ENCODE measurements at regions not wholly inside any gene's neighbourhood (a gene's known extent, or its start where the extent isn't known, plus 50 kb on each side); places are given as distances from the start of the nearest gene placed in this dataset.
A peak's percentile ranks its signal among the peaks of the same experiment; 100 is the strongest.

- H2AFZ ChIP-seq (ENCODE audit: low read depth, low read length), result no peak overlapping the region
- CTCF ChIA-PET, result no interaction called here
- DNase-seq (ENCODE audit: low read depth, low spot score), result peak; percentile 16
- no peaks in the 10 kb centered on the region for H3K27me3 ChIP-seq (ENCODE audit: control insufficient read depth in 2 of 2, insufficient read depth in 2 of 2, low read length in 2 of 2)
- no peak overlapping the region for H3K4me2 ChIP-seq (ENCODE audit: insufficient read depth, low read length)
- intact Hi-C loops (cut with micrococcal nuclease), result no loop called here
- FAIRE-seq, result no peak
- no peaks in the 10 kb centered on the region for H3K9me1 ChIP-seq (replicated peaks; ENCODE audit: control insufficient read depth, extremely low read depth, insufficient read depth, low read length)
- H3K4me1 ChIP-seq (ENCODE audit: control insufficient read depth, extremely low read depth, insufficient read depth, low read length), result peaks cover 15% of the 10 kb centered on the region
- dilution Hi-C loops (cut with MboI; ENCODE audit: extremely low pct_ligation_motif_present, low sequenced_read_pairs), result no loop called here
- no peak overlapping the region for H3K27ac ChIP-seq (ENCODE audit: insufficient read depth, low read depth, low read length)
- TF ChIP-seq POLR2A (IDR thresholded peaks at IDR 0.05; ENCODE audit: low read depth, low read length) (no peak), CTCF (IDR thresholded peaks at IDR 0.05; ENCODE audit: extremely low read depth in 1 of 2, insufficient read depth in 1 of 2, low read depth in 1 of 2, low read length in 2 of 2) (no peak), GATA2 (IDR thresholded peaks at IDR 0.05; ENCODE audit: insufficient read depth, insufficient read length, low read depth, low read length) (no peak), FOS (IDR thresholded peaks at IDR 0.05; ENCODE audit: borderline replicate concordance, insufficient read depth, low read length) (no peak), POLR2AphosphoS5 (IDR thresholded peaks at IDR 0.05; ENCODE audit: insufficient read depth, low read depth, low read length) (no peak), MYC (IDR thresholded peaks at IDR 0.05; ENCODE audit: low read depth, low read length) (no peak), JUN (IDR thresholded peaks at IDR 0.05; ENCODE audit: borderline replicate concordance, insufficient read depth, insufficient read length, low read depth) (no peak), EZH2 (IDR thresholded peaks at IDR 0.05; ENCODE audit: borderline replicate concordance, low read depth, low read length, severe bottlenecking) (no peak)
- POLR2A ChIA-PET, result no interaction called here
- no peaks in the 10 kb centered on the region for H4K20me1 ChIP-seq (replicated peaks; ENCODE audit: control insufficient read depth, extremely low read depth, insufficient read depth, low read length)
- H3K36me3 ChIP-seq (ENCODE audit: control insufficient read depth in 2 of 2, extremely low read depth in 1 of 2, insufficient read depth in 2 of 2, low read length in 2 of 2), result no peaks in the 10 kb centered on the region
- no peaks in the 10 kb centered on the region for H3K9me3 ChIP-seq (replicated peaks; ENCODE audit: control insufficient read depth, insufficient read depth, low read length)
- no peaks in the 10 kb centered on the region for H3K79me2 ChIP-seq (ENCODE audit: control insufficient read depth, insufficient read depth, low read length)
- no peak overlapping the region for H3K4me3 ChIP-seq (replicated peaks in 1 of 3; ENCODE audit: insufficient read depth in 1 of 3, low read depth in 1 of 3, low read length in 3 of 3)
- BruUV-seq (replicated peaks), result no TSS peak
- H3K9ac ChIP-seq (replicated peaks; ENCODE audit: extremely low read depth, insufficient read depth, low read length), result no peak overlapping the region
Measured at GRCh38 chr6:4383910-4384638, 248.7 kb upstream of the ECI2 start.
